ENCODE measurements at regions not wholly inside any gene's neighbourhood (a gene's known extent, or its start where the extent isn't known, plus 50 kb on each side); places are given as distances from the start of the nearest gene placed in this dataset.

DNA sequence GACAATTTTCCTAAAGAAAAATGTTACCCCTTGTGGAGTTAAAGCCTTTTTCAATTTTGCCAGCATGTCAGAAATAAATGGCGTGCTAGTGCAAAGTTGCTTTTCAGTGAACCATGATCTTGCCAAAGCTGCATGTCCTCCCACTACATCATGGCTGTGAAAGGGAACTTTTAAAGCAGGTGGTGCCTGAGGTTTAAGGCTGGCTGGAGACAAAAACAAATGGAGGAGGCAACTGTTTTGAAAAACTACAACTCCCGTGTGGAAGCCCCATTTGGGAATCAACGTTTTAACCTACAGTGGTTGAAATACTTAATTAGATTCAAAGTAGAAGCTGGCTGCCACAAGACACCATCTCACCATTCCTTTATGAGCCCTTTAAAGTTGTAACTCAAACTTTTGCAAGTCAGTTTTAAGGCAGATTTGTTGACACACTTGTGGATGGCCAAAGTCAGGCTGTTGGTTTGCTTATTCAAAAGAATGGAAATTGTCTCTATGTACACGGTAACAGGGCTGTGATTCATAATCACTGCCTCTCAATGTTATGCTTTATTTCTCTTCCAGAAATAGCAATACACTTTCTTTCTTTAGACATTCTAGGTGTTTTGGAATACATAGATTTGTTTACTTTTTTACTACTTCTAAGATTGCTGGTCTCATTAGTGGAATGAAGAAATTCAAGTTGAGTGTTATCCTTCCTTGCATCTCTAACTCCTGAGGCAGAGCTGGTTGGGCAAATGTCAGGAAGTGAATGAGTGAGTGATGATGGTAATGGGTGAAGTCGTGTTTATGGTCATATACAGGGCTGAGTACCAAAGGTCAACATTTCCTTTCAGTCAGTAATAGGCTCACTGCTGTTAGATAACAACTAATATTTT, 196.4 kb upstream of the GMDS start:
- H3K36me3 ChIP-seq, result no peaks in the 10 kb centered on the region
- H3K27ac ChIP-seq, result no peak overlapping the region
- DNase-seq, result no peak
- H3K27me3 ChIP-seq, result no peaks in the 10 kb centered on the region
- no peaks in the 10 kb centered on the region for H3K4me1 ChIP-seq
- no peaks in the 10 kb centered on the region for H3K9me3 ChIP-seq
- no peak for ATAC-seq
- intact Hi-C loops (cut with DNase I), result loop anchor here in 1 of 2 donors (10.0 kb wide), 1 partner anchor 837 kb away; the partner anchor contains the start of gene FOXC1
- TF ChIP-seq, protein P1, sequence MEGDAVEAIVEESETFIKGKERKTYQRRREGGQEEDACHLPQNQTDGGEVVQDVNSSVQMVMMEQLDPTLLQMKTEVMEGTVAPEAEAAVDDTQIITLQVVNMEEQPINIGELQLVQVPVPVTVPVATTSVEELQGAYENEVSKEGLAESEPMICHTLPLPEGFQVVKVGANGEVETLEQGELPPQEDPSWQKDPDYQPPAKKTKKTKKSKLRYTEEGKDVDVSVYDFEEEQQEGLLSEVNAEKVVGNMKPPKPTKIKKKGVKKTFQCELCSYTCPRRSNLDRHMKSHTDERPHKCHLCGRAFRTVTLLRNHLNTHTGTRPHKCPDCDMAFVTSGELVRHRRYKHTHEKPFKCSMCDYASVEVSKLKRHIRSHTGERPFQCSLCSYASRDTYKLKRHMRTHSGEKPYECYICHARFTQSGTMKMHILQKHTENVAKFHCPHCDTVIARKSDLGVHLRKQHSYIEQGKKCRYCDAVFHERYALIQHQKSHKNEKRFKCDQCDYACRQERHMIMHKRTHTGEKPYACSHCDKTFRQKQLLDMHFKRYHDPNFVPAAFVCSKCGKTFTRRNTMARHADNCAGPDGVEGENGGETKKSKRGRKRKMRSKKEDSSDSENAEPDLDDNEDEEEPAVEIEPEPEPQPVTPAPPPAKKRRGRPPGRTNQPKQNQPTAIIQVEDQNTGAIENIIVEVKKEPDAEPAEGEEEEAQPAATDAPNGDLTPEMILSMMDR (IDR thresholded peaks at IDR 0.05), result no peak
- H3K4me3 ChIP-seq, result no peak overlapping the region

DNA sequence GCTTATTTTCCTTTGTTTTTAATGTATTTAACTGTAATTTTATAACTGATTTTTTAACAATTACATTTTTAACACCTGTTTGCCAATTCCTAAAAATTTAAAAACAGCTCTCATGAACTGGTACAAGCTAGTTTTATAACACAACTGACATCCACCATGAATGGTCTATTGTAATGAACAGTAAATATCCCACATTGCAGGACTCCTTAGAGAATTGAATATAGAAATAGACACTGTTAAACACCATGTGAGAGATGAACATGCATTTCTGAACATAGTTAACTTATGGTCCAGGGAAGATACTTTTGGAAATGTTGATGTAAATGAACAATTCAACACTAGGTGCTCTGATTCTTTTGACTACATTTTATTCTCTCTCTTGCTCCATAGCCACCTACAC, 195.1 kb upstream of the GMDS start:
- Histone ChIP-seq H3K4me1 (no peaks in the 10 kb centered on the region), H3K27me3 (no peaks in the 10 kb centered on the region), H3K36me3 (no peaks in the 10 kb centered on the region), H3K4me3 (no peak overlapping the region), H3K27ac (no peak overlapping the region), H3K9me3 (no peaks in the 10 kb centered on the region)
- intact Hi-C loops (cut with DNase I), result loop anchor here in 1 of 2 donors (10.0 kb wide), 1 partner anchor 836 kb away; the partner anchor contains the start of gene FOXC1
- ATAC-seq (no peak), DNase-seq (no peak)
- TF ChIP-seq, protein P1 (IDR thresholded peaks at IDR 0.05), result no peak

DNA sequence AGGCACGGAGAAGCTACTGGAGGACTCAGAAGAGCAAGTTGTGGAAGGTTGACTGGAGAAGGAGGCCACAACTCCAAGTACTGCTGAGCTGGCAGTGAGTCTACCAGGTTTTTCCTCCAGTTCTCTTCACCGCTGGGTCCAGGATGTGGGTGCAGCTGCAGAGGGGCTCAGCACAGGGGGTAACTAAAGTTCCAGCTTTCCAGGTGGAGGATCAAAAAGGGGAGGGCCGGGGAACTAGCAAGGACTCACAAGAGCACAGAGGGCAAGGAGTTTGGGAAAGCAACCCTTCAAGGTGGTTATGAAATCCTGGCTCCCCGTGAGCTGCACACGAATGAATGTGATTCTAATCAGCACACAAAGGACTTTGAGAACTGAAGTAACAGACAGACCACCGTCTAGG, 194.2 kb upstream of the GMDS start:
- Histone ChIP-seq H3K9me3 (no peaks in the 10 kb centered on the region), H3K4me3 (no peak overlapping the region), H3K27ac (no peak overlapping the region), H3K4me1 (no peaks in the 10 kb centered on the region), H3K27me3 (no peaks in the 10 kb centered on the region), H3K36me3 (no peaks in the 10 kb centered on the region)
- DNase-seq, result no peak
- TF ChIP-seq, protein P1 (IDR thresholded peaks at IDR 0.05), result no peak
- intact Hi-C loops (cut with DNase I), result loop anchor here in 1 of 2 donors (10.0 kb wide), 1 partner anchor 835 kb away; the partner anchor contains the start of gene FOXC1
- no peak for ATAC-seq

DNA sequence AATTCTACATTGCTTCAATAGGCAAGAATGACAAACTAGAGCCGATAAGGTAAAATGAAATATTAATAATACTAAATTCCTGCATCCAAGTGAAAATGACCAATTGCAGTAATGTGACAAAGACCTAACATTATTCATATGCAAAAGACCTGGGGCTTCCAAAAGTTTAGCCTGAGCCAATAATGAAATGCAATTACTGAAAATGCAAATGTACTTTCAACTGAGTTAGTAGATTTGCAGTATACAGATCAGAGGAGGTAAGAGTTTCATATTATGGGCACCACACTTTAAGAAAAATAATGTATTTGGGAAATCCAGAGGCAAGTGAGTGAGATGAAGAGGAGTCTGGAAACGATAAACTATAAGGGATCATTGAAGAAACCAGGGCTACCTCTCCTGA, 193.7 kb upstream of the GMDS start:
- TF ChIP-seq, protein P1 (IDR thresholded peaks at IDR 0.05), result no peak

DNA sequence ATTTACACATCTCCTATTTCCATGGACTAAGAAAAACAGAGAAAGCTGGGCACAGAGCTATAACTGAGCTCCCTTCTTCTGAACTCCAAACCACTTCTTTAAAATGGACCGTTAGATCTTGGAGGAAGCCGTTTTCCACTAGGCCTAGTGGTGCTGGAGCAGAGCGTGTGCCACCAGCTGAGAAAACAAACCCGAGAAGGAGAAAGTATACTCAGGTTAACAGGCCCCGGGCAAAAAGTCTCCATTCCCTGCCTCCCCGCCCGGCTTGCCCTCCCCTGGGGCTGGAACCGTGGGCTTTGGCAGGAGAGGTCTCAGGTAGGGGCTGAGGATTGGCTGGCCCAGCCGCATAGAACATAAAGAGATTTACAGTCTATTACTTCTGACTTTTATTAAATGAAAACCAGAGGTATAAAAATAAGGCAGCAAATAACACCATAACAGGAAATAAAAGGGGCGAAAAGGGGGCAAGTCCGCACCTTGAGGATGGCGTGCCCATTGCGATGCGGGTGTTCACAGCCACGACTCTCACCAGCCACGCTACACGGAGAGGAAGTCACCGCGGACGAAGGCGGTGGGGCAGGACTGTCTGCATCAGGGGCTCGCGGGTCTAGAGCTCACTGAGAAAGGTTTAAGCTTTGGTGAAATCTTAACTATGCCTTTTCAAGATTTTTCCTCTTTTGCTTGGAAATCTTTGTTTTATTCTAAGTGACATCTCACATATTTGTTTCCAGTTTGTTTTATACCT, 191.2 kb upstream of the GMDS start:
- TF ChIP-seq, protein P1 (IDR thresholded peaks at IDR 0.05), result no peak
- Histone ChIP-seq H3K36me3 (no peaks in the 10 kb centered on the region), H3K27me3 (no peaks in the 10 kb centered on the region), H3K9me3 (no peaks in the 10 kb centered on the region), H3K4me3 (no peak overlapping the region), H3K27ac (no peak overlapping the region), H3K4me1 (no peaks in the 10 kb centered on the region)
- ATAC-seq, result no peak
- DNase-seq, result no peak
- intact Hi-C loops (cut with DNase I), result no loop called here

More for the DNA sequence above, 193.7 kb upstream of the GMDS start:
- Histone ChIP-seq H3K4me3 (no peak overlapping the region), H3K9me3 (no peaks in the 10 kb centered on the region), H3K4me1 (no peaks in the 10 kb centered on the region), H3K27me3 (no peaks in the 10 kb centered on the region), H3K36me3 (no peaks in the 10 kb centered on the region), H3K27ac (no peak overlapping the region)
- intact Hi-C loops (cut with DNase I), result no loop called here
- ATAC-seq (no peak), DNase-seq (no peak)

All from left lung (tissue), 4 donors.